IMR-90 (cell line): ENCODE measurements at regions not wholly inside any gene's neighbourhood (a gene's known extent, or its start where the extent isn't known, plus 50 kb on each side); places are given as distances from the start of the nearest gene placed in this dataset.

Source experiments
- ATAC-seq: fragments of 200-7000 bp; cut with Tn5 transposase; 2 replicates; pipeline ENCODE4 v1.9.1; 2020; ENCODE audit warnings: low read depth, mild to moderate bottlenecking, moderate library complexity
- BruUV-seq: library from RNA; stranded (reverse); fragments of 400-500 nt; replicated peaks from 2 replicates; lab custom pipeline; 2021; lab: Mats Ljungman, UMichigan
- CTCF ChIA-PET: fragments of 300-600 bp; formaldehyde crosslinking; extraction: SDS; loops from one replicate; lab custom pipeline; 2021; ENCODE audit warnings: antibody characterized with exemption; lab: Yijun Ruan, JAX
- POLR2A ChIA-PET: fragments of 300-600 bp; sonication (Branson Sonifier 250); formaldehyde crosslinking; loops from one replicate; lab custom pipeline; 2022; ENCODE audit warnings: antibody characterized with exemption; ENCODE audit not compliant: unreplicated experiment; lab: Charles Lee
- DNase-seq: peaks from one replicate; pipeline ENCODE4 v3.0.0; 2013
- H2AFZ ChIP-seq: replicated peaks from 2 replicates; pipeline ENCODE3; 2013; ENCODE audit warnings: low read length, mild to moderate bottlenecking; ENCODE audit not compliant: poor library complexity
- H2AK5ac ChIP-seq: 2 replicates; pipeline ENCODE4 v1.6.1; 2013; ENCODE audit warnings: low read depth, low read length, inconsistent platforms
- H2AK9ac ChIP-seq: replicated peaks from 2 replicates; pipeline ENCODE3; 2013; ENCODE audit warnings: mild to moderate bottlenecking, low read depth, low read length, moderate library complexity; ENCODE audit not compliant: poor library complexity
- H2BK120ac ChIP-seq: 2 replicates; pipeline ENCODE4 v1.6.1; 2013; ENCODE audit warnings: low read depth, low read length, inconsistent platforms
- H2BK15ac ChIP-seq: 3 replicates; pipeline ENCODE4 v1.6.1; 2013; ENCODE audit warnings: low read depth, low read length, inconsistent platforms
- H2BK20ac ChIP-seq: 2 replicates; pipeline ENCODE4 v1.6.1; 2013; ENCODE audit warnings: low read depth, mild to moderate bottlenecking, inconsistent platforms, low read length, moderate library complexity
- H2BK5ac ChIP-seq: 2 replicates; pipeline ENCODE4 v1.6.1; 2013; ENCODE audit warnings: mild to moderate bottlenecking, low read depth, low read length, inconsistent platforms; ENCODE audit not compliant: poor library complexity, severe bottlenecking
- H3K14ac ChIP-seq: replicated peaks from 2 replicates; pipeline ENCODE4 v1.6.1; 2013; ENCODE audit warnings: low read depth, low read length, inconsistent platforms
- H3K18ac ChIP-seq: 2 replicates; pipeline ENCODE4 v1.6.1; 2013; ENCODE audit warnings: low read depth, low read length, control low read depth
- H3K23ac ChIP-seq: 2 replicates; pipeline ENCODE4 v1.6.1; 2013; ENCODE audit warnings: low read depth, low read length, inconsistent platforms
- H3K27ac ChIP-seq: 2 replicates; pipeline ENCODE4 v1.5.1; 2013; ENCODE audit warnings: mild to moderate bottlenecking, control low read depth, low read length; ENCODE audit not compliant: insufficient read depth
- H3K27me3 ChIP-seq: 2 replicates; pipeline ENCODE4 v1.6.1; 2013; ENCODE audit warnings: low read length; ENCODE audit not compliant: control insufficient read depth, insufficient read depth
- H3K36me3 ChIP-seq: 2 replicates; pipeline ENCODE4 v1.6.1; 2013; ENCODE audit warnings: low read length, mixed read lengths; ENCODE audit not compliant: control insufficient read depth, insufficient read depth
- H3K4ac ChIP-seq: 2 replicates; pipeline ENCODE4 v1.6.1; 2013; ENCODE audit warnings: low read depth, low read length, inconsistent platforms
- H3K4me1 ChIP-seq: 2 replicates; pipeline ENCODE4 v1.6.1; 2013; ENCODE audit warnings: low read length, mixed read lengths; ENCODE audit not compliant: control insufficient read depth, insufficient read depth
- H3K4me2 ChIP-seq: 2 replicates; pipeline ENCODE4 v1.6.1; 2013; ENCODE audit warnings: low read depth, mild to moderate bottlenecking, control low read depth, low read length, moderate library complexity
- H3K4me3 ChIP-seq: 2 replicates; pipeline ENCODE4 v1.5.1; 2013; ENCODE audit warnings: low read depth, mild to moderate bottlenecking, control low read depth, low read length, moderate library complexity; ENCODE audit not compliant: insufficient read depth
- H3K56ac ChIP-seq: 2 replicates; pipeline ENCODE4 v1.6.1; 2013; ENCODE audit warnings: low read length, inconsistent platforms; ENCODE audit not compliant: insufficient read depth; ENCODE audit errors: extremely low read depth
- H3K79me1 ChIP-seq, 2 experiments: 2 replicates each; pipeline ENCODE4 v1.6.1; 2013; ENCODE audit warnings: low read length in 2 of 2, inconsistent platforms in 1 of 2, low read depth in 1 of 2
- H3K9ac ChIP-seq: 2 replicates; pipeline ENCODE4 v1.6.1; 2013; ENCODE audit warnings: low read depth, low read length, control low read depth
- H3K9me1 ChIP-seq: 2 replicates; pipeline ENCODE4 v1.6.1; 2013; ENCODE audit warnings: low read length, inconsistent platforms; ENCODE audit not compliant: insufficient read depth
- H3K9me3 ChIP-seq: 2 replicates; pipeline ENCODE4 v1.6.1; 2013; ENCODE audit warnings: low read length; ENCODE audit not compliant: control insufficient read depth, insufficient read depth
- H4K20me1 ChIP-seq: 2 replicates; pipeline ENCODE4 v1.6.1; 2013; ENCODE audit warnings: low read length, inconsistent platforms; ENCODE audit not compliant: insufficient read depth
- H4K5ac ChIP-seq: 2 replicates; pipeline ENCODE4 v1.6.1; 2013; ENCODE audit warnings: mild to moderate bottlenecking, low read depth, low read length, control low read depth
- H4K8ac ChIP-seq, 2 experiments: 2 replicates each; pipeline ENCODE4 v1.6.1; 2013; ENCODE audit warnings: low read depth in 2 of 2, low read length in 2 of 2, control low read depth in 1 of 2, inconsistent platforms in 1 of 2
- H4K91ac ChIP-seq: 2 replicates; pipeline ENCODE4 v1.6.1; 2013; ENCODE audit warnings: low read depth, low read length, inconsistent platforms; ENCODE audit not compliant: insufficient read depth
- CEBPB ChIP-seq: IDR thresholded peaks from 2 replicates; pipeline ENCODE4 v1.6.1; 2012; ENCODE audit warnings: low read depth, low read length, improper control_type of control experiment
- FOS ChIP-seq: fragments of 150-350 bp; IDR thresholded peaks from 2 replicates; pipeline ENCODE4 v1.6.1; 2016; ENCODE audit warnings: low read depth, low read length
- MAFK ChIP-seq: IDR thresholded peaks from 2 replicates; pipeline ENCODE4 v1.6.1; 2012; ENCODE audit warnings: low read depth, low read length, improper control_type of control experiment
- MAZ ChIP-seq: IDR thresholded peaks from 2 replicates; pipeline ENCODE4 v1.6.1; 2012; ENCODE audit warnings: low read depth, mild to moderate bottlenecking, low read length, improper control_type of control experiment, moderate library complexity, borderline replicate concordance
- MXI1 ChIP-seq: IDR thresholded peaks from 2 replicates; pipeline ENCODE4 v1.6.1; 2012; ENCODE audit warnings: low read depth, mild to moderate bottlenecking, low read length, moderate library complexity, borderline replicate concordance
- NFE2L2 ChIP-seq: fragments of 150-350 bp; IDR thresholded peaks from 2 replicates; pipeline ENCODE4 v1.6.1; 2016; ENCODE audit warnings: low read depth, mild to moderate bottlenecking, low read length
- RAD21 ChIP-seq: IDR thresholded peaks from 2 replicates; pipeline ENCODE4 v1.6.1; 2012; ENCODE audit warnings: low read length, improper control_type of control experiment
- RCOR1 ChIP-seq: IDR thresholded peaks from 2 replicates; pipeline ENCODE4 v1.6.1; 2012; ENCODE audit warnings: mild to moderate bottlenecking, low read length, improper control_type of control experiment; ENCODE audit not compliant: insufficient replicate concordance
- RFX5 ChIP-seq: IDR thresholded peaks from 2 replicates; pipeline ENCODE4 v1.8.0; 2012; ENCODE audit warnings: low read depth, mild to moderate bottlenecking, low read length, moderate library complexity
- WGBS, 2 experiments: methylation state at CpG; one replicate each; pipeline versions ENCODE4 v1.1.5 to v1.1.7; 2013; ENCODE audit warnings: missing lambda C conversion rate in 2 of 2; ENCODE audit not compliant: insufficient read length in 1 of 2; ENCODE audit errors: extremely low coverage in 2 of 2; 5-methylcytosine and 5-hydroxymethylcytosine counted together
- dilution Hi-C: fragments of 300-500 bp; cut with HindIII; formaldehyde crosslinking; loops from one replicate; pipeline ENCODE4 v1.14.3; 2018; ENCODE audit warnings: low sequenced_read_pairs; ENCODE audit not compliant: unreplicated experiment
- in situ Hi-C: fragments of 300-500 bp; cut with MboI; formaldehyde crosslinking; loops from 3 replicates; pipeline ENCODE4 v1.14.3; 2019; ENCODE audit warnings: low sequenced_read_pairs, inconsistent platforms, mixed read lengths
- intact Hi-C: fragments of 100-400 bp; cut with micrococcal nuclease; formaldehyde crosslinking; loops from 2 replicates; pipeline ENCODE4 v1.10.0; 2022
- TF ChIP-seq, protein P1 (sequence below): fragments of 150-350 bp; IDR thresholded peaks from 2 replicates; pipeline ENCODE4 v1.6.1; 2016; ENCODE audit warnings: low read depth, mild to moderate bottlenecking, low read length, moderate library complexity, borderline replicate concordance
- TF ChIP-seq, protein P2 (sequence below): fragments of 150-350 bp; IDR thresholded peaks from 2 replicates; pipeline ENCODE4 v1.6.1; 2017; ENCODE audit warnings: mild to moderate bottlenecking, antibody characterized with exemption, low read length, low read depth

DNA sequence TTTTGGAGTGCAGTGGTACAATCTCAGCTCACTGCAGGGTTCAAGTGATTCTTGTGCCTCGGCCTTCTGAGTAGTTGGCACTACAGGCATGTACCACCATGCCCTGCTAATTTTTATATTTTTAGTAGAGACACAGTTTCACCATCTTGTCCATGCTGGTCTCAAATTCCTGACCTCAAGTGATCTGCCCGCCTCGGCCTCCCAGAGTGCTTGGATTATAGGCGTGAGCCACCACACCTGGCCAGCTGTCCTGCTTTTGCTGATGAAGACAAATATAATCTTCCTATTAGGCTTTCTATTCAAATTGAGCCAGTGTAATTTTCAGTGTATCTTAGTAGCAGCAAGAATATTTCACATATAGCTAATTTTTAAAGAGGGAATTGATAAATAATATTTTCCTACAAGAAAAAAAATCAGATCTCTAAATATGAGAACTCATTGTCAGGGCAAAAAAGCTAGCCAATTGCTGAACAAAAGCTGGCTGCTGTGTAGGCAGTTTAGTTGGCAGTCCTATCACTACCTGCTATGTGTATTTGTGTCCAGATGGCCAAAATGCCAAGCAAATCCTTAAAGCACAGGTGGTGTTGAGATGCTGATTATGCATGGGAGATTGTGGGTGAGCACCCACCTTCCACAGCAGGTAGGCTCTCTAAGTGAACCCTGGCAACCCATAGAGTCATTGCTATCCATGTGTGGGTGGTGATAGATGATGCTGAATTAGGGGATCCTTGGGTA, 60.8 kb upstream of the STAM2 start:
- H3K9me3 ChIP-seq, result peaks cover 4% of the 10 kb centered on the region
- no peak overlapping the region for H3K4me3 ChIP-seq
- ChIA-PET POLR2A (no interaction called here), CTCF (no interaction called here)
- H3K4me2 ChIP-seq, result no peak overlapping the region
- H3K4ac ChIP-seq, result no peak overlapping the region
- H3K79me1 ChIP-seq, result no peaks in the 10 kb centered on the region
- no peak overlapping the region for H4K8ac ChIP-seq
- no peak overlapping the region for H2AK9ac ChIP-seq
- DNase-seq, result no peak
- dilution Hi-C loops (no loop called here), intact Hi-C loops (no loop called here), in situ Hi-C loops (no loop called here)
- H2AFZ ChIP-seq, result no peak overlapping the region
- no peak overlapping the region for H3K56ac ChIP-seq
- no CpG with 5 or more reads among the region's 4 CpGs for WGBS, 2 experiments
- no peak overlapping the region for H2BK120ac ChIP-seq
- H3K9me1 ChIP-seq, result no peaks in the 10 kb centered on the region
- TF ChIP-seq MXI1 (no peak), MAZ (no peak), RFX5 (no peak), RCOR1 (no peak), NFE2L2 (no peak), MAFK (no peak), RAD21 (no peak), CEBPB (no peak), FOS (no peak)
- TF ChIP-seq, protein P1, sequence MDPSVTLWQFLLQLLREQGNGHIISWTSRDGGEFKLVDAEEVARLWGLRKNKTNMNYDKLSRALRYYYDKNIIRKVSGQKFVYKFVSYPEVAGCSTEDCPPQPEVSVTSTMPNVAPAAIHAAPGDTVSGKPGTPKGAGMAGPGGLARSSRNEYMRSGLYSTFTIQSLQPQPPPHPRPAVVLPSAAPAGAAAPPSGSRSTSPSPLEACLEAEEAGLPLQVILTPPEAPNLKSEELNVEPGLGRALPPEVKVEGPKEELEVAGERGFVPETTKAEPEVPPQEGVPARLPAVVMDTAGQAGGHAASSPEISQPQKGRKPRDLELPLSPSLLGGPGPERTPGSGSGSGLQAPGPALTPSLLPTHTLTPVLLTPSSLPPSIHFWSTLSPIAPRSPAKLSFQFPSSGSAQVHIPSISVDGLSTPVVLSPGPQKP, result no peak
- TF ChIP-seq, protein P2, sequence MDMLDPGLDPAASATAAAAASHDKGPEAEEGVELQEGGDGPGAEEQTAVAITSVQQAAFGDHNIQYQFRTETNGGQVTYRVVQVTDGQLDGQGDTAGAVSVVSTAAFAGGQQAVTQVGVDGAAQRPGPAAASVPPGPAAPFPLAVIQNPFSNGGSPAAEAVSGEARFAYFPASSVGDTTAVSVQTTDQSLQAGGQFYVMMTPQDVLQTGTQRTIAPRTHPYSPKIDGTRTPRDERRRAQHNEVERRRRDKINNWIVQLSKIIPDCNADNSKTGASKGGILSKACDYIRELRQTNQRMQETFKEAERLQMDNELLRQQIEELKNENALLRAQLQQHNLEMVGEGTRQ, result no peak
- no peak overlapping the region for H3K18ac ChIP-seq
- no peak overlapping the region for H3K23ac ChIP-seq
- no peaks in the 10 kb centered on the region for H3K27me3 ChIP-seq
- no peak overlapping the region for H4K5ac ChIP-seq
- ATAC-seq, result no peak
- H4K91ac ChIP-seq, result no peak overlapping the region
- no peak overlapping the region for H3K27ac ChIP-seq
- no peak overlapping the region for H2BK5ac ChIP-seq
- no peaks in the 10 kb centered on the region for H3K36me3 ChIP-seq
- H4K20me1 ChIP-seq, result no peaks in the 10 kb centered on the region
- no peak overlapping the region for H2BK20ac ChIP-seq
- no peak overlapping the region for H3K9ac ChIP-seq
- H3K14ac ChIP-seq, result no peak overlapping the region
- H3K4me1 ChIP-seq, result no peaks in the 10 kb centered on the region
- no peak overlapping the region for H2AK5ac ChIP-seq
- H2BK15ac ChIP-seq, result no peak overlapping the region
- no TSS peak for BruUV-seq
